ENCODE measurements at regions not wholly inside any gene's neighbourhood (a gene's known extent, or its start where the extent isn't known, plus 50 kb on each side); places are given as distances from the start of the nearest gene placed in this dataset.

- DNase-seq: no peak
These were observed 333.7 kb upstream of the PROK2 start for GRCh38 chr3:72118628-72119027.

GRCh38 chr3:72116226-72116625 is 331.3 kb upstream of the PROK2 start:
- DNase-seq: no peak

GRCh38 chr3:72115307-72115706 is 330.4 kb upstream of the PROK2 start:
- no peak for DNase-seq

GRCh38 chr3:72114773-72115172 is 329.8 kb upstream of the PROK2 start:
- DNase-seq: no peak

- DNase-seq: no peak
These were observed 329.0 kb upstream of the PROK2 start for GRCh38 chr3:72113964-72114363.

- DNase-seq: no peak
These were observed 328.6 kb upstream of the PROK2 start for GRCh38 chr3:72113564-72113963.

GRCh38 chr3:72112435-72112834 is 327.5 kb upstream of the PROK2 start:
- no peak for DNase-seq

- no peak for DNase-seq
These were observed 326.6 kb upstream of the PROK2 start for GRCh38 chr3:72111265-72112205.

- no peak for DNase-seq
These were observed 324.6 kb upstream of the PROK2 start for GRCh38 chr3:72109327-72110259.

GRCh38 chr3:72105306-72105705 is 320.4 kb upstream of the PROK2 start:
- no peak for DNase-seq

- DNase-seq: no peak
These were observed 317.2 kb upstream of the PROK2 start for GRCh38 chr3:72102112-72102616.

GRCh38 chr3:72101494-72101893 is 316.5 kb upstream of the PROK2 start:
- no peak for DNase-seq

- DNase-seq: peak; percentile 96
These were observed 315.7 kb upstream of the PROK2 start for GRCh38 chr3:72100601-72101187.

- no peak for DNase-seq
These were observed 315.1 kb upstream of the PROK2 start for GRCh38 chr3:72100080-72100511.

GRCh38 chr3:72099326-72100079 is 314.6 kb upstream of the PROK2 start:
- DNase-seq: peak; percentile 28

- no peak for DNase-seq
These were observed 312.1 kb upstream of the PROK2 start for GRCh38 chr3:72097053-72097452.

GRCh38 chr3:72095521-72095920 is 310.6 kb upstream of the PROK2 start:
- DNase-seq: no peak

- DNase-seq: no peak
These were observed 309.0 kb upstream of the PROK2 start for GRCh38 chr3:72093992-72094334.

GRCh38 chr3:72093270-72093991 is 308.5 kb upstream of the PROK2 start:
- no peak for DNase-seq

- no peak for DNase-seq
These were observed 307.8 kb upstream of the PROK2 start for GRCh38 chr3:72092778-72093177.

GRCh38 chr3:72088486-72089025 is 303.6 kb upstream of the PROK2 start:
- no peak for DNase-seq
